ENCODE measurements at regions not wholly inside any gene's neighbourhood (a gene's known extent, or its start where the extent isn't known, plus 50 kb on each side); places are given as distances from the start of the nearest gene placed in this dataset.
"Not testable (repeated sequence)": the region's sequence is repeated elsewhere in the genome, so short reads cannot be mapped to it uniquely, and the experiment has no call there.

DNA sequence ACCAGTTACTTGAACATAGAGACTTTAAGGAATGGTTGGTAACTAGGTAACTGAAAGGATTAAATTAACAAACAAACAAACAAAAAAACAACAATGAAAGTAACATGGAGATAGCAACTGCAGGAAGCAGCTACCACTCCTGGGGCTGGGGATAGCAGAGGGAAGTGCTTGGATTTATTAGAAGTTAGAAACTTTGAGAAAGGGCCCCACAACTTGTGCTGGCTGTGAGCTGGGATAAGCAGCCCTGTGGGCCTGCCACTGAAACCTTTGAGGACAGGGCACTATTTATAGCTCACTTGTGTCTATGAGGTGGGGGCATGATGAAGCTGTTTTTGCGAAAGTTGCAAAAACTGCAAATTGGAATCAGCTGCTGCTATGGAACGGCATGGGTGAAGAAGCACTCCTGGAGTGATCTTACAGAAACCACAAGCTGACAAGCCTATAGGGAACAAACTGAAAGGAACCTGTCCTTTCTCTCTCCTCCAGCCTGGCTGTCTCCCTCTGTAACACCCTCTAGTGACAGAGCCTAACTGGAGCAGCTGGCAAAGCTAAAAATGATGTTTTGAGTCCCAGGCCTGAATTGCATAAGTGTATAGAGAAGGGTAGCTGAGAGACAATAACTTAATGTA, 91.4 kb upstream of the RANBP6 start:
- no peak overlapping the region for H3K27ac ChIP-seq
- H3K4me1 ChIP-seq = peaks cover 9% of the 10 kb centered on the region

DNA sequence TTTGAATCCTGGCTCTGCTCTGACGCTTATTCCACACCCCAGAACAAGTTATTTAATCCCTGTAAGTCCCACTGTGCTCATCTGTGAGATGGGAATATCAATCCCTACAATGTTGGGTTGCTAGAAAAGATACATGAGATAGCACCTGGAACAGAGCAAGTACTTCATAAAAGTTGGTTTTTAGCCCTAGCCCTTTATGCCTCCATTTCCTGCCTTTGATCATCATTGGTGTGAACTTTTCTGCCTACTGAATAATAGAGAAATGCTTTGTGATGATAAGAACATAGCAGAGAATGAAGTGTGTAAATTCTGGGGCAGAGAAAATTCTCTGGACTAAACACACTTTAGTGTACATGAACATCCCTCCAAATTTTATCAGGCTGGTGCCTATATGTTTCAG, 90.3 kb upstream of the RANBP6 start:
- Histone ChIP-seq H3K36me3 (no peaks in the 10 kb centered on the region), H3K27ac (no peak overlapping the region), H3K4me1 (peaks cover 9% of the 10 kb centered on the region), H3K9me3 (no peaks in the 10 kb centered on the region), H3K27me3 (no peaks in the 10 kb centered on the region), H3K4me3 (no peak overlapping the region)
- DNase-seq (ENCODE audit: extremely low spot score in 2 of 2) = no peak
- no peak for TF ChIP-seq POLR2AphosphoS5 (IDR thresholded peaks at IDR 0.05; ENCODE audit: insufficient read depth in 1 of 2, low read depth in 1 of 2)
- TF ChIP-seq CTCF (IDR thresholded peaks at IDR 0.05) = no peak
- TF ChIP-seq POLR2A (IDR thresholded peaks at IDR 0.05) = no peak
- intact Hi-C loops (cut with DNase I) = no loop called here

More for the DNA sequence above, 91.4 kb upstream of the RANBP6 start:
- Histone ChIP-seq H3K9me3 (no peaks in the 10 kb centered on the region), H3K4me3 (no peak overlapping the region), H3K36me3 (no peaks in the 10 kb centered on the region), H3K27me3 (no peaks in the 10 kb centered on the region)
- DNase-seq (ENCODE audit: extremely low spot score in 2 of 2) = no peak
- TF ChIP-seq POLR2AphosphoS5 (IDR thresholded peaks at IDR 0.05; ENCODE audit: insufficient read depth in 1 of 2, low read depth in 1 of 2) (no peak), POLR2A (IDR thresholded peaks at IDR 0.05) (no peak), CTCF (IDR thresholded peaks at IDR 0.05) (no peak)
- intact Hi-C loops (cut with DNase I) = no loop called here

DNA sequence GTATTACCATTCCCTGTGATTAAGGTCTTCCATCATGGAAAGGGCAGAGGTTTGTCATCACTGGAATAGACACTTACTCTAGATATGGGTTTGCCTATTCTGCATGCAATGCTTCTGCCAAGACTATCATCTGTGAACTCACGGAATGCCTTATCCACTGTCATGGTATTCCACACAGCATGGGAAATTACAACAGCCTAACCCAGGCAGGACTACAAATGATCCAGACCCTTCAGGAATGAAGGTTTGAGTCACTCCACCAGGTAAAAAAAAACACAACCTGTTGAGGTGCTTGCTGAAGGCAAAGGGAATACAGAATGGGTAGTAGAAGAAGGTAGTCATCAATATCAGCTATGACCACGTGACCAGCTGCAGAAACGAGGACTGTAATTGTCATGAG, 89.0 kb upstream of the RANBP6 start:
- H3K4me3 ChIP-seq; H3K9me3 ChIP-seq; intact Hi-C loops (cut with DNase I); DNase-seq (ENCODE audit: extremely low spot score in 2 of 2); H3K27me3 ChIP-seq; H3K4me1 ChIP-seq; H3K27ac ChIP-seq; H3K36me3 ChIP-seq: not testable (repeated sequence)

DNA sequence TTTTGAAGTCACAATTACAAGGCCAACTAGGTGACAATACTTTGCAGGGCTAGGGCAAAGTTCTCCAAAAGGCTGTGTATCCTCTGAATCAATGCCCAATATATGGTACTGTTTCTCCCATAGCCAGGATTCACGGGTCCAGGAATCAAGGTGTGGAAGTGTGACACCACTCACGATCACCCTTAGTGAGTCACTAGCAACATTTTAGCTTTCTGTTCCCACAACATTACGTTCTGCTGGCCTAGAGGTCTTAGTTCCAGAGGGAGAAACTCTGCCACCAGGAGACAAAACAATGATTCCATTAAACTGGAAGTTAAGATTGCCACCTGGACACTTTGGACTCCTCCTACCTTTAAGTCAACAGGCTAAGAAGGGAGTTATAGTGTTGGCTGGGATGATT, 88.5 kb upstream of the RANBP6 start:
- H3K9me3 ChIP-seq; H3K36me3 ChIP-seq; H3K27ac ChIP-seq; H3K4me3 ChIP-seq; intact Hi-C loops (cut with DNase I); H3K27me3 ChIP-seq; H3K4me1 ChIP-seq; DNase-seq (ENCODE audit: extremely low spot score in 2 of 2): not testable (repeated sequence)

DNA sequence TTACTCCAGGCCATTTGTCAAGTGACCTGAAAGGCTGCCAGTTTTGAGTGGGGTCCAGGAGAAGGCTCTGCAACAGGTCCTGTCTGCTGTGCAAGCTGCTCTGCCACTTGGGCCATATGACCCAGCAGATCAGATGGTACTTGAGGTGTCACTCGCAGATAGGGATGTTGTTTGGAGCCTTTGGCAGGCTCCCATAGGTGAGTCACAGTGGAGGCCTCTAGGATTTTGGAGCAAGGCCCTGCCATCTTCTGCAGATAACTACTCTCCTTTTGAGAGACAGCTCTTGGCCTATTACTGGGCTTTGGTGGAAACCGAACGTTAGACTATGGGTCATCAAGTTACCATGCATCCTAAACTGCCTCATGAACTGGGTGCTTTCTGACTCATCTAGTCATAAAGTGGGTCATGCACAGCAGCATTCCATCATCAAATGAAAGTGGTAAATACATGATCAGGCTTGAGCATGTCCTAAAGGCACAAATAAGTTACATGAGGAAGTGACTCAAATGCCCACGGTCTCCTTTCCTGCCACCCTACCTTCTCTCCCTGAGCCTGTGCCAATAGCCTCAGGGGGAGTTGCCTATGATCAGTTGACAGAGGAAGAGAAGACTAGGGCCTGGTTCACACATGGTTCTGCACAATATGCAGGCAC, 87.0 kb upstream of the RANBP6 start:
- H3K36me3 ChIP-seq; intact Hi-C loops (cut with DNase I); H3K4me3 ChIP-seq; H3K4me1 ChIP-seq; H3K27ac ChIP-seq; H3K27me3 ChIP-seq; DNase-seq (ENCODE audit: extremely low spot score in 2 of 2); H3K9me3 ChIP-seq: not testable (repeated sequence)

DNA sequence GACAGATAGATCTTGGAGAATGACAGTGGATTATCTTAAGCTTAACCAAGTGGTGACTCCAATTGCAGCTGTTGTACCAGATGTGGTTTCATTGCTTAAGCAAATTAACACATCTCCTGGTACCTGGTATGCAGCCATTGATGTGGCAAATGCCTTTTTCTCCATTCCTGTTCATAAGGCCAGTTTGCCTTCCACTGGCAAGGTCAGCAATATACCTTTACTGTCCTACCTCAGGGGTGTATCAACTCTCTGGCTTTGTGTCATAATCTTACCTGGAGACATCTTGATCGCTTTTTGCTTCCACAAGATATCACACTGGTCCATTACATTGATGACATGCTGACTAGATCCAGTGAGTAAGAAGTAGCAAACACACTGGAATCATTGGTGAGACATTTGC, 86.3 kb upstream of the RANBP6 start:
- H3K36me3 ChIP-seq; H3K4me3 ChIP-seq; H3K27me3 ChIP-seq; DNase-seq (ENCODE audit: extremely low spot score in 2 of 2); H3K9me3 ChIP-seq; intact Hi-C loops (cut with DNase I); H3K27ac ChIP-seq; H3K4me1 ChIP-seq: not testable (repeated sequence)

DNA sequence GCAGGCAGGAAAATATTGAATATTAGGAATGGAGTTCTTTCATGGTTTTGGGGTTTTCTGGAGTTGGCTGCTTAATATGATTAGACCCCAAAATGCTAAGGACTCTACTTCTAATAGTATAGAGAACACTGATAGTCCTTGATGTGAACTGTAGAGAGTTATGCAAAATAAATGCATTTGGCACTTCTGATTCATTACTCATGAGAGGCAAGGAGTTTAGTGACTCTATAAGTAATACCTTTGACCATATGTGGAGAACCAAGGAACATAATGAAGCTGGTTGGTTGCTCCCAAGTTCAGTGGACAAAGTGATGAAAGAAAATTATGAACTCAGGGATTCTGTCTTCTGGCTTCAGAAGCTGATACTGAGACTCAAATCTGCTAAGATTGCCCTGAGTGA, 83.9 kb upstream of the RANBP6 start:
- intact Hi-C loops (cut with DNase I); H3K9me3 ChIP-seq; H3K36me3 ChIP-seq; H3K4me3 ChIP-seq; H3K4me1 ChIP-seq; H3K27me3 ChIP-seq; DNase-seq (ENCODE audit: extremely low spot score in 2 of 2); H3K27ac ChIP-seq: not testable (repeated sequence)

DNA sequence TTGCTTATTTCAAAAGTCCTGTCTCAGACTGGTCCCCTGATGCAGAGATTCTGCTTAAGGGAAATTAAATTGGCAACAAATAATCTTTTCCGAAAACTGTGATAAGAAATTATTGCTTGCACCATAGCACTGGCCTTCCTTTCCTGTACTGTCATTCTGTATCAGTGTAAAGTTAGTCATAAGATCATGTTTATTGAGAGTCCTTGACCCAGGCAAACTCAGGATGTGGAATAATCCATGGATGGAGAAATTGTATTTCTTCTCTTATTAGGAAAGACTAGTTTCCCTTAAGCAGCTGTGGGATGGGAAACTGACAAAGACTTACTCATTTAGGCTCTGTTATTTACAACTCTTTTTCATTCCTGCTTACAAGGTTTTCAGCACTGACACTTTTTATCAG, 83.0 kb upstream of the RANBP6 start:
- DNase-seq (ENCODE audit: extremely low spot score in 2 of 2) = no peak
- Histone ChIP-seq H3K4me3 (no peak overlapping the region), H3K36me3 (no peaks in the 10 kb centered on the region), H3K27me3 (no peaks in the 10 kb centered on the region), H3K4me1 (no peaks in the 10 kb centered on the region), H3K9me3 (no peaks in the 10 kb centered on the region), H3K27ac (no peak overlapping the region)
- intact Hi-C loops (cut with DNase I) = no loop called here
- TF ChIP-seq POLR2A (IDR thresholded peaks at IDR 0.05) = no peak
- TF ChIP-seq CTCF (IDR thresholded peaks at IDR 0.05) = no peak
- TF ChIP-seq POLR2AphosphoS5 (IDR thresholded peaks at IDR 0.05; ENCODE audit: insufficient read depth in 1 of 2, low read depth in 1 of 2) = no peak

All from vagina (tissue), 2 donors.